ENCODE measurements at regions not wholly inside any gene's neighbourhood (a gene's known extent, or its start where the extent isn't known, plus 50 kb on each side); places are given as distances from the start of the nearest gene placed in this dataset.
"Not testable (repeated sequence)": the region's sequence is repeated elsewhere in the genome, so short reads cannot be mapped to it uniquely, and the experiment has no call there.

DNA sequence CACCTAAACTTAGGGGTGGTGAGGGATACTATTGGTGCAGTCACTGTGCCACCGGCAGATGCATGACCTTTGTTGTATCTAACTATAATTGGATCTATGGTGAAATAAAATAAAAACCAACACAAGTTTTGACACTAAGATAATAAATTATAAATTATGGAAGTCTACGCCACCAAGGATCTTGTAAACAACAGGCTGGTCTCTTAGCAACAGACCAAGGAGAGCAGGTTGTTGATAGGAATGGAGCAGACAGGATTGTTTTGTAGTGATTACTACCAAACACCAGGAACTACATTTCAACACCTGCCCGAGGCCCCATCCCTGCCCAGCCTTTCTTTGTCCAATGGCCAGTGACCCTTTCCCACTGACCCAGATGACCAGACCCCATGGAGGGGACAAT is 1178.0 kb downstream of the VRK1 start:
- Mint-ChIP-seq H3K27me3 (ENCODE audit: low read depth) (no peaks in the 10 kb centered on the region), H3K27ac (peak overlapping the region; percentile 95), H3K9me3 (peaks cover 5% of the 10 kb centered on the region), H3K4me1 (ENCODE audit: low read depth) (peaks cover 61% of the 10 kb centered on the region), H3K36me3 (ENCODE audit: low read depth) (peaks cover 45% of the 10 kb centered on the region), H3K4me3 (ENCODE audit: low read depth) (peak overlapping the region; percentile 91)
- intact Hi-C loops (cut with micrococcal nuclease), result loop anchor here (5.0 to 10.0 kb wide), 8 partner anchors 120 to 670 kb away; no protein-coding TSS in a partner anchor
- no peak for DNase-seq (ENCODE audit: low spot score)

DNA sequence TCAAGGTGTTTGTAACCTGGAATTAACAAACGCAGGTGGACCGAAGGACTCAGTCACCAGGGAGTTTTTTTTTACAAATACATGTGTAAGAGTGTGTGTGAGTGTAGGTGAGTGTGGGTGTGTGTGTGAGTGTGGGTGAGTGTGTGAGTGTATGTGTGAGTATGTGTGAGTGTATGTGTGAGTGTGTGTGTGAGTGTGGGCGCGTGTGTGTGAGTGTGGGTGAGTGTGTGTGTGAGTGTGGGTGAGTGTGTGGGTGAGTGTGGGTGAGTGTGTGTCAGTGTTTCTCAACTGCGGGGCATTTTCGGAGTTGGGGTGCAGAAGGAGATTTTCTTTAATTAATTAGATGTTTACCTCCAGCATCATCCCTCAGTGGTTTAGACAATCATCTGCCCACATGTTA is 1178.8 kb downstream of the VRK1 start:
- peak overlapping the region; percentile 95 for H3K27ac Mint-ChIP-seq
- H3K9me3 Mint-ChIP-seq, result no peaks in the 10 kb centered on the region
- intact Hi-C loops (cut with micrococcal nuclease), result loop anchor here (2.0 to 10.0 kb wide), 9 partner anchors 51 to 671 kb away; no protein-coding TSS in a partner anchor
- peaks cover 40% of the 10 kb centered on the region for H3K36me3 Mint-ChIP-seq (ENCODE audit: low read depth)
- H3K27me3 Mint-ChIP-seq (ENCODE audit: low read depth), result no peaks in the 10 kb centered on the region
- DNase-seq (ENCODE audit: low spot score), result no peak
- peak overlapping the region; percentile 91 for H3K4me3 Mint-ChIP-seq (ENCODE audit: low read depth)
- H3K4me1 Mint-ChIP-seq (ENCODE audit: low read depth), result peaks cover 56% of the 10 kb centered on the region

DNA sequence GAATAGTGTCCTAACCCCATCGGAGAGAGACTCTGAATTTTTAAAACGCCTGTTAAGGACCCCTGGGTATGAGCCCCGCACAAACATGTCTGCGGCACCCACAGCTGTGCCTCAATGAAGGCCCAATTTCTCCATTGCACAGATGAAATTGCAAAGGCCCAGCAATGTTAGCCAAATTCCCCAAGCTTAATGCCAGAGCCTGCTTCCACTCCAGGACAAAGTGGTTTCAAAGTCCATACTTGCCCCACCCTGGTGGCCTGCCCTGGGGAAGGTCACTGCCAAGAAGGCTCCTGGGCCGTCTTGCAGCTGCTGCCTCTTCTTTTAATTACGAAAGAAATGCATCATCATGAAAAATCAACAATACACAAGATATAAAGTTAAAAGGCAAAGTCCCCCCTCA is 1179.7 kb downstream of the VRK1 start:
- DNase-seq (ENCODE audit: low spot score), result peak; percentile 13
- H3K27ac Mint-ChIP-seq, result peak overlapping the region; percentile 95
- H3K9me3 Mint-ChIP-seq, result no peaks in the 10 kb centered on the region
- peaks cover 34% of the 10 kb centered on the region for H3K36me3 Mint-ChIP-seq (ENCODE audit: low read depth)
- intact Hi-C loops (cut with micrococcal nuclease), result loop anchor here (2.0 to 10.0 kb wide), 9 partner anchors 52 to 672 kb away; no protein-coding TSS in a partner anchor
- peaks cover 56% of the 10 kb centered on the region for H3K4me1 Mint-ChIP-seq (ENCODE audit: low read depth)
- peak overlapping the region; percentile 91 for H3K4me3 Mint-ChIP-seq (ENCODE audit: low read depth)
- no peaks in the 10 kb centered on the region for H3K27me3 Mint-ChIP-seq (ENCODE audit: low read depth)

GRCh38 chr14:97977651-97978261 is 1180.6 kb downstream of the VRK1 start:
- Mint-ChIP-seq H3K4me3 (ENCODE audit: low read depth) (peak overlapping the region; percentile 91), H3K36me3 (ENCODE audit: low read depth) (peaks cover 28% of the 10 kb centered on the region), H3K9me3 (no peaks in the 10 kb centered on the region), H3K4me1 (ENCODE audit: low read depth) (peaks cover 52% of the 10 kb centered on the region), H3K27ac (peak overlapping the region; percentile 95), H3K27me3 (ENCODE audit: low read depth) (no peaks in the 10 kb centered on the region)
- intact Hi-C loops (cut with micrococcal nuclease), result loop anchor here (1.0 to 10.0 kb wide), 13 partner anchors 17 to 1295 kb away; partner anchors contain the start of gene BCL11B
- peak; percentile 69 for DNase-seq (ENCODE audit: low spot score)

- H3K27ac Mint-ChIP-seq, result peak overlapping the region; percentile 95
- peaks cover 51% of the 10 kb centered on the region for H3K4me1 Mint-ChIP-seq (ENCODE audit: low read depth)
- DNase-seq (ENCODE audit: low spot score), result peak; percentile 68
- H3K27me3 Mint-ChIP-seq (ENCODE audit: low read depth), result no peaks in the 10 kb centered on the region
- H3K9me3 Mint-ChIP-seq, result no peaks in the 10 kb centered on the region
- intact Hi-C loops (cut with micrococcal nuclease), result loop anchor here (1.0 to 10.0 kb wide), 12 partner anchors 16 to 1294 kb away; partner anchors contain the start of gene BCL11B
- peaks cover 22% of the 10 kb centered on the region for H3K36me3 Mint-ChIP-seq (ENCODE audit: low read depth)
- H3K4me3 Mint-ChIP-seq (ENCODE audit: low read depth), result peak overlapping the region; percentile 91
Observed at GRCh38 chr14:97978341-97978740, 1181.2 kb downstream of the VRK1 start.

GRCh38 chr14:97993508-97994019 is 1196.4 kb downstream of the VRK1 start:
- intact Hi-C loops (cut with micrococcal nuclease), result loop anchor here (1.0 to 5.0 kb wide), 4 partner anchors 15 to 1279 kb away; partner anchors contain the start of gene BCL11B
- Mint-ChIP-seq H3K27ac (peak overlapping the region; percentile 85), H3K27me3 (ENCODE audit: low read depth) (no peaks in the 10 kb centered on the region), H3K4me3 (ENCODE audit: low read depth) (no peak overlapping the region), H3K36me3 (ENCODE audit: low read depth) (peaks cover 4% of the 10 kb centered on the region), H3K9me3 (peaks cover 6% of the 10 kb centered on the region), H3K4me1 (ENCODE audit: low read depth) (peaks cover 36% of the 10 kb centered on the region)
- DNase-seq (ENCODE audit: low spot score), result no peak

GRCh38 chr14:97994020-97994531 is 1196.9 kb downstream of the VRK1 start:
- DNase-seq (ENCODE audit: low spot score), result peak; percentile 25
- peak overlapping the region; percentile 85 for H3K27ac Mint-ChIP-seq
- H3K4me3 Mint-ChIP-seq (ENCODE audit: low read depth), result no peak overlapping the region
- no peaks in the 10 kb centered on the region for H3K27me3 Mint-ChIP-seq (ENCODE audit: low read depth)
- peaks cover 4% of the 10 kb centered on the region for H3K36me3 Mint-ChIP-seq (ENCODE audit: low read depth)
- intact Hi-C loops (cut with micrococcal nuclease), result loop anchor here (1.0 to 5.0 kb wide), 4 partner anchors 15 to 1278 kb away; partner anchors contain the start of gene BCL11B
- peaks cover 6% of the 10 kb centered on the region for H3K9me3 Mint-ChIP-seq
- peaks cover 36% of the 10 kb centered on the region for H3K4me1 Mint-ChIP-seq (ENCODE audit: low read depth)

DNA sequence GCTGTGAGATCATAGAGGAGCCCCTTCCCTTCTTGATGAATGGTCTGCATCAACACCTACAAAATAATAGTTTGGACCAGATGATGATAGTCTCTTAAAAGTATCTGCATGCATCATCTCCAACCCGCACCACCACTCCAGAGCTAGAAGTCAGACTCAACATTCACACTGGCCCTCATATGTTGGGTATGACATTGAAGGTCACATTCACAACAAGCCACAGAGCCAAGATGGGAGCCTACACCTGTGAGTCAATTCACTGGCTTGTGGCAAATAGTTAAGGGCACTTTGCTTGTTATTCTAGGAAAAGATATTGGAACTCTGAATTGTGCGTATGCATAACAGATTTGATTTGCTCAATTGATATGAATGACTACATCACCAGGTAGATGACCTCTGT is 1197.9 kb downstream of the VRK1 start:
- H3K4me3 Mint-ChIP-seq (ENCODE audit: low read depth), result no peak overlapping the region
- intact Hi-C loops (cut with micrococcal nuclease), result loop anchor here (2.0 kb wide), 1 partner anchor 14 kb away; no protein-coding TSS in a partner anchor

DNA sequence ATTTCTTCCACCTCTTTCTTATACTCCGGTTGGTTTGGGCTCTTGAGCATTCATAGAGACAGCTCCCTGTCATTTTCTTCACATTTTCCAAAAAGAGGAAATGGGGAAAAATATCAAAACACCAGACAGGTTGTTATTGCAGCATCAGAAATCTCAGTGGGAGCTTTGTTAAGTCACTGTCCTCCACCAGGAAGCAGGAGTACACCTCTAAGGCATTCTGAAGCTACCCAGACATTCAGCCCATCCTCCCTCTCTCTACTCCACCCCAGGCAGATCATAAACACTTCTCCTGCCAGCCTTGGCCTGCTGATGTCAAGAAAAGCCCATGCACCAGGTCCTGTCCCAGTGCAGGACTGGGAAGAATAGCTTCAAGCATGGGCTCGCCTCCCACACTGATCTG is 1198.3 kb downstream of the VRK1 start:
- no peak for DNase-seq (ENCODE audit: low spot score)
- intact Hi-C loops (cut with micrococcal nuclease), result loop anchor here (2.0 kb wide), 1 partner anchor 13 kb away; no protein-coding TSS in a partner anchor
- H3K9me3 Mint-ChIP-seq, result peaks cover 6% of the 10 kb centered on the region
- peaks cover 36% of the 10 kb centered on the region for H3K4me1 Mint-ChIP-seq (ENCODE audit: low read depth)
- H3K36me3 Mint-ChIP-seq (ENCODE audit: low read depth), result peaks cover 4% of the 10 kb centered on the region
- no peak overlapping the region for H3K4me3 Mint-ChIP-seq (ENCODE audit: low read depth)
- H3K27me3 Mint-ChIP-seq (ENCODE audit: low read depth), result no peaks in the 10 kb centered on the region
- peak overlapping the region; percentile 35 for H3K27ac Mint-ChIP-seq

More for the DNA sequence above, 1197.9 kb downstream of the VRK1 start:
- Mint-ChIP-seq H3K27me3 (ENCODE audit: low read depth) (no peaks in the 10 kb centered on the region), H3K4me1 (ENCODE audit: low read depth) (peaks cover 36% of the 10 kb centered on the region), H3K9me3 (peaks cover 6% of the 10 kb centered on the region), H3K36me3 (ENCODE audit: low read depth) (peaks cover 4% of the 10 kb centered on the region), H3K27ac (peak overlapping the region; percentile 85)
- no peak for DNase-seq (ENCODE audit: low spot score)

DNA sequence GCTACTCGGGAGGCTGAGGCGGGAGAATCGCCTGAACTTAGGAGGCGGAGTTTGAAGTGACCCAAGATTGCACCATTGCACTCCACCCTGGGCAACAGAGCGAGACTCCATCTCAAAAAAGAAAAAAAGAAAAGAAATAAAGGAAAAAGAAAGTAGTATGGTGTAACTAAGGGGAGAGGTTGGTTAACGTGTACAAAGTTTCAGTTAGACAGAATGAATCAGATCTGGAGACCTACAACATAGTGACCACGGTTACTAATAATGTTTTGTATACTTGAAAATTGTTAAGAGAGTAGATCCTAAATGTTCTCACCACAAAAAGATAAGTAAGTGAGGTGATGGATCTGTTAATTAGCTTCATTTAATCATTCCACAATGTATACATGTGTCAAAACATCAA is 1208.8 kb downstream of the VRK1 start:
- Mint-ChIP-seq H3K9me3 (peaks cover 17% of the 10 kb centered on the region), H3K4me3 (ENCODE audit: low read depth) (no peak overlapping the region), H3K27me3 (ENCODE audit: low read depth) (no peaks in the 10 kb centered on the region), H3K4me1 (ENCODE audit: low read depth) (peaks cover 21% of the 10 kb centered on the region), H3K27ac (peak overlapping the region; percentile 16), H3K36me3 (ENCODE audit: low read depth) (peaks cover 19% of the 10 kb centered on the region)
- no peak for DNase-seq (ENCODE audit: low spot score)
- intact Hi-C loops (cut with micrococcal nuclease), result no loop called here

DNA sequence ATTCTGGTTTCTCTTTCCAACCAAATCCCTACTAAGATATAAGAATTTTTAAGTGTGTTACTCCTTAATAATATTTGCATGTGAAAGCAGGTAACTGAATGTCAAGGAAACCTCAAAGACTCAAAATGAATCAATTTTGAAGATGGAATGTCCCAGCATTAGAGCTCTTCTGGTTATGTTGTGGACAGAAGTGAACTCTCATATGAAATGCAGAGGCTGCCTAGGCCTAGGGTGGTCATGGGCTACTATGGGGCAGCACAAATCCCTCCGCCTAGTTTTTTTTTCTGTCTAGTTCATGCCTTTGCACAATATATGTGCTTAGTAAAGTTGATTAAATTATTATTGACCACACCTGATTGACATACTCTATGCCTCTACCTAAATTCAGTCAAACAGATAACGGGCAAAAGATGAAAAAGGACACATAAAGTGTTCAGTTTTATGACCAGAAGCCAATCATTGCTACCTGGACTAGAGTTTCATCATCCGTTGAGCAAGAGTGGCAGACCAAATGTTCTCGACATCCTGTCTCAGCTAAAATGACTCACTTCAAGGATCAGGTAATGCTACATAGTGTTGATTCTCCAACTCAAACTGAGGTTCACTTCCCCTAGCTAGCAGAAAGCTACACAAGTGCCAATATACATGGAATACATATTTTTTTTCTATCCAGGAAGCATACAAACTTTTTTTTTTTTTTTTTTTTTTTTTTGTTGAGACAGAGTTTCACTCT is 1211.4 kb downstream of the VRK1 start:
- Mint-ChIP-seq H3K9me3 (peaks cover 2% of the 10 kb centered on the region), H3K27ac (peak overlapping the region; percentile 29), H3K27me3 (ENCODE audit: low read depth) (no peaks in the 10 kb centered on the region), H3K4me3 (ENCODE audit: low read depth) (no peak overlapping the region), H3K36me3 (ENCODE audit: low read depth) (peaks cover 7% of the 10 kb centered on the region), H3K4me1 (ENCODE audit: low read depth) (peaks cover 25% of the 10 kb centered on the region)
- intact Hi-C loops (cut with micrococcal nuclease), result loop anchor here (2.0 kb wide), 1 partner anchor 14 kb away; no protein-coding TSS in a partner anchor
- DNase-seq (ENCODE audit: low spot score), result no peak

GRCh38 chr14:98009177-98009576 is 1212.0 kb downstream of the VRK1 start:
- not testable (repeated sequence) for H3K27me3 Mint-ChIP-seq (ENCODE audit: low read depth); H3K36me3 Mint-ChIP-seq (ENCODE audit: low read depth); H3K27ac Mint-ChIP-seq; DNase-seq (ENCODE audit: low spot score); H3K4me3 Mint-ChIP-seq (ENCODE audit: low read depth); H3K9me3 Mint-ChIP-seq
- intact Hi-C loops (cut with micrococcal nuclease), result loop anchor here (2.0 kb wide), 1 partner anchor 14 kb away; no protein-coding TSS in a partner anchor
- H3K4me1 Mint-ChIP-seq (ENCODE audit: low read depth), result peaks cover 27% of the 10 kb centered on the region
